ENCODE measurements at regions not wholly inside any gene's neighbourhood (a gene's known extent, or its start where the extent isn't known, plus 50 kb on each side); places are given as distances from the start of the nearest gene placed in this dataset.

DNA sequence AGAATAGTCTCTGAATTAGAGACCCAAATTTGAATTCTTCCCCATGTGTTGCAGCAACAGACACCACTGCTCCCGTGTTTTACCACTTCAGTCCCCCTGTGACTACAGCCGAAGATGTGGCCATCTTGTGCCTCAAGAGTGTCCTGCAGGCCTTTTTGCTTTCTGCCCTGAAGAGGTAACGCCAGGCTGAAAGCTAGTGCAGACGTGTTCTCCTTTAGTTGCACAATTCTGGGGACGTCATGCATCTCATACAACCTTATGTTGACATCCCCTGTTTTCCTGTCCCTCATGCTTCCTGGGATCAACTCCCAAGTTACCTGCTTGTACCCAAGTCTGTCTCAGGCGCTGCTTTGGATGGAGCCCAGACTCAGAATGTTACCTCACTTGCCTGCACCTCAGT is 69.1 kb upstream of the SLC22A23 start:
- no peaks in the 10 kb centered on the region for H3K9me3 ChIP-seq
- no peak overlapping the region for H3K27ac ChIP-seq
- WGBS, 2 donors (ENCODE audit: low coverage in 1 of 2): 83 to 89% methylated on average over 1 to 3 of the region's 6 CpGs
- no peaks in the 10 kb centered on the region for H3K27me3 ChIP-seq
- no peaks in the 10 kb centered on the region for H3K4me1 ChIP-seq
- no peak for ATAC-seq
- H3K4me3 ChIP-seq: no peak overlapping the region
- TF ChIP-seq EP300 (IDR thresholded peaks at IDR 0.05) (no peak), POLR2A (IDR thresholded peaks at IDR 0.05) (no peak), CTCF (IDR thresholded peaks at IDR 0.05) (no peak), POLR2AphosphoS5 (IDR thresholded peaks at IDR 0.05) (no peak)
- H3K36me3 ChIP-seq: no peaks in the 10 kb centered on the region

DNA sequence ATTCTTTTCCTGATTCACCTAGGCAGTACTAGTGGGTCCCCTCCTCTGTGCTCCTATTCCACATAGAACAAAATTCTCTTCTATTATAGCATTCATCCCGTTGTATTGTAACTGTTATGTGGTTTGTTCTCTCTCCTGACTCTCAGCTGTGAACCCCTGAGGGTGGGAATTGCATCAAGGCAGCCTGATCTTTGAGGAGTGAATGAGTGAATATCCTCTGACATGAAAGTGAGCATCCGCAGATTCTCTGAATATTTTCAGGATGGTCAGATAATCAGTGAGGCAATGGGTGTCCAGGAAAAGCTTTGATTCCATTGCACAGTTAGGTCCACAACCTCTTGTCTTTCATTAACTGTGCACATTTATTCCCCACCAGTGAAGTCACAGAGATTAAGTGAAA is 67.6 kb upstream of the SLC22A23 start:
- Histone ChIP-seq H3K36me3 (no peaks in the 10 kb centered on the region), H3K4me1 (no peaks in the 10 kb centered on the region), H3K27ac (no peak overlapping the region), H3K9me3 (peaks cover 0 to 5% (median 0%) of the 10 kb centered on the region in 3 donors), H3K4me3 (no peak overlapping the region), H3K27me3 (no peaks in the 10 kb centered on the region)
- WGBS, 2 donors (ENCODE audit: low coverage in 1 of 2): 75 to 87% methylated on average over 2 of the region's 2 CpGs
- ATAC-seq: no peak
- TF ChIP-seq POLR2AphosphoS5 (IDR thresholded peaks at IDR 0.05) (no peak), CTCF (IDR thresholded peaks at IDR 0.05) (no peak), EP300 (IDR thresholded peaks at IDR 0.05) (no peak), POLR2A (IDR thresholded peaks at IDR 0.05) (no peak)

DNA sequence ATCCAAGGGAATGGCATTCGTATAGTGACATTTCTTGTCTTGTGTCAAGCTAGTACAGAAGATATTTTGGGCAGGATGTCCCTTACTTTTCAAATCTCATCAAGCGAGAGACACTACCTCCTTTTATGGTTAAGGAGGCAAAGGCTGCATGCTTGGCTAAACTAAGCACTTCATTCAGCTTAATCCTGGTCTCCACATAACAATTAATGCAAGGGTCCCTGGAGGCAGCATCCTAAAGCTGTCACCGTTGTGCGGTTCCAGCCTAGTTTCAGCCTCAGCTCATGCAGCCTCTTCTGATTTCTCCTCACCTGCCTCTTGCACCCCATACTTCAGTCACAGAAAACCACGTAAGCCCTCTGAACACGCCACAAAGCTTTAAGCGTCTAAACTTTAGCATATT is 67.1 kb upstream of the SLC22A23 start:
- WGBS, 2 donors (ENCODE audit: low coverage in 1 of 2): 84 to 93% methylated on average over 6 to 7 of the region's 7 CpGs

GRCh38 chr6:3523271-3523670 is 66.4 kb upstream of the SLC22A23 start:
- Histone ChIP-seq H3K9me3 (peaks cover 0 to 5% (median 0%) of the 10 kb centered on the region in 3 donors), H3K36me3 (no peaks in the 10 kb centered on the region), H3K27ac (no peak overlapping the region), H3K4me3 (no peak overlapping the region), H3K4me1 (no peaks in the 10 kb centered on the region), H3K27me3 (no peaks in the 10 kb centered on the region)
- 39 to 68% methylated on average over 4 to 5 of the region's 5 CpGs for WGBS, 2 donors (ENCODE audit: low coverage in 1 of 2)
- TF ChIP-seq CTCF (IDR thresholded peaks at IDR 0.05) (no peak), POLR2A (IDR thresholded peaks at IDR 0.05) (no peak)
- no peak for ATAC-seq

More for the DNA sequence above, 67.1 kb upstream of the SLC22A23 start:
- TF ChIP-seq POLR2AphosphoS5 (IDR thresholded peaks at IDR 0.05): no peak
- TF ChIP-seq EP300 (IDR thresholded peaks at IDR 0.05): no peak
- no peak for TF ChIP-seq POLR2A (IDR thresholded peaks at IDR 0.05)
- TF ChIP-seq CTCF (IDR thresholded peaks at IDR 0.05): no peak
- no peak for ATAC-seq
- Histone ChIP-seq H3K4me3 (no peak overlapping the region), H3K27ac (no peak overlapping the region), H3K4me1 (no peaks in the 10 kb centered on the region), H3K36me3 (no peaks in the 10 kb centered on the region), H3K9me3 (peaks cover 0 to 5% (median 0%) of the 10 kb centered on the region in 3 donors), H3K27me3 (no peaks in the 10 kb centered on the region)

DNA sequence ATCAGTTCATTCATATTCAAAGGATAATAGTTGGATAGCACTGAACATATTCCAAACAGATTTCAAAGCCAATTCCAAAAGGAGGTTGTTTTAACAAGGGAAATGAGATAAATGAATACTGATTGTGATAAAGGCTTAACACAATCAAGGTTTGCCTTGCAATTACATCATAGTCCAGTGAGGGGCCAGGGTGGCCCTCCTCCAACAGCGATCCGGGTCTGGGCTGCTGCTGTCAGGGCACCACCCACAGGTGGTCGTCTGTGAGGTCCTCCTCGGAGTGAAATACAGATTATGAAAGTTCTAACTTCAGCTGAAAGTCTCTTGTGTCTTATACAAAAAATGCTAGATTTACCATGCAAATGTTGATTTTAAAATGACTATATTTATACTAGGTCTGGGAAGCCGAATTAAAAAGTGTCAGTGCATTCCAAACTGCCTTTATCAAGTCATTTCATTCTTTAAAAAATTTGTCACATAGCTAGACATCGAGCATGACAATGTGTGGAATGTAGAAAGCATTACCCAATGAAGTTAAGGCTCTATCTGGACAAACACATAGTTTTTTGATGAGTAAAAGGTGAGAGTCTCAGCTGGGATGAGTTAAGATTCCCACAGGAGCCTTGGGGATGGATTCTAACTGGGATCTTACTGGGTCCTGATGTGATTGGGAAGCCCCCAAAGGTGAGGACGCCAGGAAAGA is 65.9 kb upstream of the SLC22A23 start:
- WGBS, 2 donors (ENCODE audit: low coverage in 1 of 2): 65 to 68% methylated on average over 7 of the region's 7 CpGs
- ATAC-seq: no peak
- TF ChIP-seq CTCF (IDR thresholded peaks at IDR 0.05): no peak
- no peaks in the 10 kb centered on the region for H3K27me3 ChIP-seq
- H3K4me1 ChIP-seq: no peaks in the 10 kb centered on the region
- peaks cover 0 to 5% (median 0%) of the 10 kb centered on the region in 3 donors for H3K9me3 ChIP-seq
- no peak overlapping the region for H3K27ac ChIP-seq
- no peaks in the 10 kb centered on the region for H3K36me3 ChIP-seq
- no peak overlapping the region for H3K4me3 ChIP-seq

Measured in gastroesophageal sphincter (tissue), 4 donors.